ENCODE measurements at regions not wholly inside any gene's neighbourhood (a gene's known extent, or its start where the extent isn't known, plus 50 kb on each side); places are given as distances from the start of the nearest gene placed in this dataset.
A peak's percentile ranks its signal among the peaks of the same experiment; 100 is the strongest.

- H3K79me2 ChIP-seq (ENCODE audit: control insufficient read depth in 1 of 2, insufficient read depth in 2 of 2, low read length in 2 of 2) = no peaks in the 10 kb centered on the region
- H3K79me1 ChIP-seq (ENCODE audit: low read depth, low read length) = no peaks in the 10 kb centered on the region
- no peak overlapping the region for H2AFZ ChIP-seq (ENCODE audit: low read length)
- no peak overlapping the region for H3K23ac ChIP-seq (ENCODE audit: insufficient read length)
- peak overlapping the region; percentile 82 for H2BK20ac ChIP-seq (ENCODE audit: low read length)
- H3K9ac ChIP-seq (replicated peaks in 1 of 4; ENCODE audit: extremely low read depth in 1 of 4, low read depth in 3 of 4, low read length in 3 of 4) = no peak overlapping the region
- no peak overlapping the region for H2AK5ac ChIP-seq (ENCODE audit: low read depth, low read length)
- DNase-seq (ENCODE audit: low read depth in 1 of 2, low spot score in 2 of 2) = no peak
- H4K5ac ChIP-seq (ENCODE audit: insufficient read length, low read depth, low read length) = no peak overlapping the region
- H3K27ac ChIP-seq (ENCODE audit: low read depth, low read length) = no peak overlapping the region
- no peaks in the 10 kb centered on the region; a peak in 1 of 4 replicates for H3K9me3 ChIP-seq (ENCODE audit: insufficient read depth in 2 of 2, low read depth in 1 of 2, low read length in 1 of 2)
- peak overlapping the region; percentile 15; the same call in 1 of the 2 replicates for H2BK5ac ChIP-seq (ENCODE audit: low read depth, low read length)
- H3K4me3 ChIP-seq (ENCODE audit: extremely low read depth in 1 of 4, insufficient read depth in 2 of 4, low read depth in 3 of 4, low read length in 4 of 4) = no peak overlapping the region
- peaks cover 2 to 7% (median 3%) of the 10 kb centered on the region in 4 experiments; a peak in 6 of 7 replicates for H3K4me1 ChIP-seq (replicated peaks in 1 of 4; ENCODE audit: control insufficient read depth in 3 of 4, insufficient read depth in 4 of 4, low read length in 3 of 4)
- no peak overlapping the region for H4K8ac ChIP-seq (ENCODE audit: extremely low read depth, insufficient read depth, low read length)
- ChIA-PET CTCF (ENCODE audit: partially characterized antibody) (no interaction called here), POLR2A (ENCODE audit: partially characterized antibody) (no interaction called here)
- no peak overlapping the region for H3K4me2 ChIP-seq (ENCODE audit: insufficient read depth in 1 of 2, low read depth in 2 of 2, low read length in 2 of 2)
- peak overlapping the region; percentile 40; the same call in 1 of the 2 replicates for H2BK15ac ChIP-seq (ENCODE audit: low read length)
- 0 out of 2 replicates have a peak overlapping the region, but pooled peaks have one; percentile 60 for H3K18ac ChIP-seq (ENCODE audit: extremely low read depth, low read length)
- no peak for FAIRE-seq
- TF ChIP-seq ATF3 (IDR thresholded peaks at IDR 0.05; ENCODE audit: insufficient read depth, low read depth, low read length) = no peak
- no peak for TF ChIP-seq EZH2 (IDR thresholded peaks at IDR 0.05; ENCODE audit: low read depth, low read length, severe bottlenecking)
- TF ChIP-seq NANOG (IDR thresholded peaks at IDR 0.05; ENCODE audit: insufficient read depth, low read depth, low read length, poor library complexity, severe bottlenecking) = no peak
- no peak for TF ChIP-seq ZNF274 (IDR thresholded peaks at IDR 0.05; ENCODE audit: borderline replicate concordance, extremely low read depth, low read length)
- TF ChIP-seq SIRT6 (IDR thresholded peaks at IDR 0.05; ENCODE audit: low read length) = no peak
- WGBS, 2 experiments (ENCODE audit: extremely low coverage in 1 of 2, insufficient coverage in 1 of 2, insufficient read length in 1 of 2, insufficient replicate concordance in 2 of 2, low coverage in 1 of 2, low lambda C conversion rate in 2 of 2, missing lambda C conversion rate in 1 of 2) = 75% methylated on average over 11 of the region's 11 CpGs; no CpG with 5 or more reads in 1 of the 2 experiments
- H4K91ac ChIP-seq (replicated peaks; ENCODE audit: insufficient read length, low read length) = no peak overlapping the region
- no peaks in the 10 kb centered on the region; a peak in 1 of 8 replicates for H3K36me3 ChIP-seq (ENCODE audit: control insufficient read depth in 2 of 4, insufficient read depth in 4 of 4, low read length in 3 of 4)
- peak overlapping the region; percentile 75; the same call in 1 of the 2 replicates for H2BK12ac ChIP-seq (ENCODE audit: low read depth, low read length)
- no peak overlapping the region for H3K4ac ChIP-seq (replicated peaks; ENCODE audit: insufficient read length, low read depth, low read length)
- H2BK120ac ChIP-seq (replicated peaks; ENCODE audit: low read depth, low read length) = no peak overlapping the region
- peaks cover 3% of the 10 kb centered on the region; the same call in 1 of the 2 replicates for H3K23me2 ChIP-seq (ENCODE audit: low read depth, low read length)
- no peak overlapping the region for H3K14ac ChIP-seq (ENCODE audit: insufficient read length)
- peaks cover 0 to 11% (median 3%) of the 10 kb centered on the region in 4 experiments; a peak in 3 of 7 replicates for H3K27me3 ChIP-seq (replicated peaks in 1 of 4; ENCODE audit: control insufficient read depth in 3 of 4, extremely low read depth in 1 of 4, insufficient read depth in 3 of 4, low read length in 3 of 4)
- no peak overlapping the region for H3K56ac ChIP-seq (replicated peaks; ENCODE audit: insufficient read length, low read depth, low read length)
- peaks cover 0 to 6% of the 10 kb centered on the region in 2 experiments for H4K20me1 ChIP-seq (replicated peaks in 1 of 2; ENCODE audit: control insufficient read depth in 1 of 2, insufficient read depth in 2 of 2, low read length in 2 of 2)
Observed at GRCh38 chrX:443536-444210, 57.0 kb upstream of the PPP2R3B start.
